SK-N-SH (cell line): ENCODE measurements at regions not wholly inside any gene's neighbourhood (a gene's known extent, or its start where the extent isn't known, plus 50 kb on each side); places are given as distances from the start of the nearest gene placed in this dataset.
"Not testable (repeated sequence)": the region's sequence is repeated elsewhere in the genome, so short reads cannot be mapped to it uniquely, and the experiment has no call there.

Experiments used
- CTCF ChIA-PET: fragments of 300-600, 350-600 bp; formaldehyde crosslinking; extraction: SDS; loops from one replicate; lab custom pipeline; 2021; lab: Yijun Ruan, JAX
- POLR2A ChIA-PET: fragments of 350-600 bp; sonication (Branson Sonifier 250); formaldehyde crosslinking; extraction: SDS; loops from one replicate; lab custom pipeline; 2020; ENCODE audit warnings: antibody characterized with exemption, inconsistent platforms; lab: Yijun Ruan, JAX
- DNase-seq: peaks from one replicate; pipeline ENCODE4 v3.0.0; 2012
- H2AFZ ChIP-seq: fragments of 200-600 bp; sonication (generic); 2 replicates; pipeline ENCODE4 v1.8.1; 2016; ENCODE audit warnings: antibody characterized with exemption, mild to moderate bottlenecking, low read depth
- H3F3A ChIP-seq: fragments of 200-600 bp; sonication (generic); replicated peaks from 2 replicates; pipeline ENCODE3; 2016; ENCODE audit warnings: antibody characterized with exemption, mild to moderate bottlenecking; ENCODE audit not compliant: insufficient read depth
- H3K27ac ChIP-seq, 2 experiments: fragments of 200-500 bp in 1 of 2; fragments of 200-600 bp in 1 of 2; sonication (Bioruptor generic) in 1 of 2; sonication (generic), shearing (Covaris generic) in 1 of 2; 2 replicates each; pipeline versions ENCODE4 v1.5.1 to v1.6.1; 2014 to 2016; ENCODE audit warnings: low read depth in 2 of 2, inconsistent platforms in 1 of 2, low read length in 1 of 2, mild to moderate bottlenecking in 1 of 2, mixed read lengths in 1 of 2
- H3K27me3 ChIP-seq: fragments of 200-600 bp; sonication (generic), shearing (Covaris generic); 2 replicates; pipeline ENCODE4 v1.6.1; 2016; ENCODE audit warnings: mixed run types; ENCODE audit not compliant: insufficient read depth
- H3K36me3 ChIP-seq, 2 experiments: fragments of 200-500 bp in 1 of 2; fragments of 200-600 bp in 1 of 2; sonication (Bioruptor generic) in 1 of 2; sonication (generic) in 1 of 2; replicated peaks in 1 of 2; 2 replicates each; pipeline versions ENCODE3 to v1.5.1; 2014 to 2016; ENCODE audit warnings: low read length in 1 of 2, mild to moderate bottlenecking in 1 of 2; ENCODE audit not compliant: insufficient read depth in 2 of 2, control insufficient read depth in 1 of 2
- H3K4me1 ChIP-seq, 2 experiments: fragments of 200-500 bp in 1 of 2; fragments of 200-600 bp in 1 of 2; sonication (Bioruptor generic) in 1 of 2; sonication (generic), shearing (Covaris generic) in 1 of 2; 2 replicates each; pipeline versions ENCODE4 v1.5.1 to v1.6.1; 2014 to 2016; ENCODE audit warnings: low read depth in 1 of 2, low read length in 1 of 2, mixed run types in 1 of 2; ENCODE audit not compliant: insufficient read depth in 2 of 2, control insufficient read depth in 1 of 2
- H3K4me2 ChIP-seq: fragments of 200-600 bp; sonication (generic), shearing (Covaris generic); 2 replicates; pipeline ENCODE4 v1.6.1; 2017; ENCODE audit warnings: mixed run types
- H3K4me3 ChIP-seq, 2 experiments: fragments of 200-500 bp in 1 of 2; fragments of 200-600 bp in 1 of 2; sonication (Bioruptor generic) in 1 of 2; sonication (generic), shearing (Covaris generic) in 1 of 2; 2 replicates each; pipeline versions ENCODE4 v1.5.1 to v1.8.1; 2014 to 2016; ENCODE audit warnings: low read depth in 2 of 2, inconsistent platforms in 1 of 2, low read length in 1 of 2, mild to moderate bottlenecking in 1 of 2, mixed read lengths in 1 of 2, moderate library complexity in 1 of 2
- H3K79me2 ChIP-seq: fragments of 200-600 bp; sonication (generic); 2 replicates; pipeline ENCODE4 v1.8.1; 2017; ENCODE audit warnings: mild to moderate bottlenecking; ENCODE audit not compliant: insufficient read depth
- H3K9ac ChIP-seq: fragments of 200-600 bp; sonication (generic); 2 replicates; pipeline ENCODE4 v1.6.1; 2017; ENCODE audit warnings: mixed run types
- H3K9me2 ChIP-seq: fragments of 200-600 bp; sonication (generic); 2 replicates; pipeline ENCODE4 v1.6.1; 2017; ENCODE audit warnings: mixed run types
- H3K9me3 ChIP-seq: fragments of 200-600 bp; sonication (generic); 2 replicates; pipeline ENCODE4 v1.6.1; 2017; ENCODE audit warnings: mixed run types, mild to moderate bottlenecking, moderate library complexity
- H4K20me1 ChIP-seq: fragments of 200-600 bp; sonication (generic); 2 replicates; pipeline ENCODE4 v1.6.1; 2017; ENCODE audit warnings: mild to moderate bottlenecking, mixed run types; ENCODE audit not compliant: insufficient read depth
- CTCF ChIP-seq: fragments of 200-600 bp; sonication (generic); IDR thresholded peaks from 2 replicates; pipeline ENCODE4 v1.6.1; 2017; ENCODE audit warnings: antibody characterized with exemption, mild to moderate bottlenecking, moderate library complexity
- EP300 ChIP-seq, 2 experiments: IDR thresholded peaks; 2 replicates each; pipeline versions ENCODE4 v1.4.0 to v1.6.1; 2012; ENCODE audit warnings: borderline replicate concordance in 1 of 2, low read depth in 1 of 2, low read length in 1 of 2
- FOSL2 ChIP-seq: IDR thresholded peaks from 2 replicates; pipeline ENCODE4 v1.4.0; 2012; ENCODE audit warnings: low read depth, mild to moderate bottlenecking, moderate library complexity, borderline replicate concordance
- FOXM1 ChIP-seq: IDR thresholded peaks from 2 replicates; pipeline ENCODE4 v1.4.0; 2012; ENCODE audit warnings: low read depth, mild to moderate bottlenecking
- GABPA ChIP-seq: IDR thresholded peaks from 2 replicates; pipeline ENCODE4 v1.4.0; 2012; ENCODE audit warnings: low read depth, mild to moderate bottlenecking
- GATA2 ChIP-seq: sonication (generic); formaldehyde crosslinking; IDR thresholded peaks from 2 replicates; pipeline ENCODE4 v1.5.0; 2020; ENCODE audit warnings: mild to moderate bottlenecking, missing genetic modification reagents
- IRF3 ChIP-seq: fragments of 150-350 bp; IDR thresholded peaks from 2 replicates; pipeline ENCODE4 v1.6.1; 2016; ENCODE audit warnings: mild to moderate bottlenecking, low read depth, low read length
- MEF2A ChIP-seq: IDR thresholded peaks from 2 replicates; pipeline ENCODE4 v1.4.0; 2012; ENCODE audit warnings: low read depth, borderline replicate concordance
- MXI1 ChIP-seq: IDR thresholded peaks from 2 replicates; pipeline ENCODE4 v1.6.1; 2012; ENCODE audit warnings: mild to moderate bottlenecking, low read depth, low read length, improper control_type of control experiment
- NFIC ChIP-seq: IDR thresholded peaks from 2 replicates; pipeline ENCODE4 v1.4.0; 2012; ENCODE audit warnings: borderline replicate concordance
- NRF1 ChIP-seq: IDR thresholded peaks from 2 replicates; pipeline ENCODE4 v1.6.1; 2012; ENCODE audit warnings: low read depth, mild to moderate bottlenecking, low read length
- POLR2AphosphoS5 ChIP-seq: IDR thresholded peaks from 2 replicates; pipeline ENCODE4 v1.6.1; 2012; ENCODE audit warnings: low read depth, low read length
- RAD21 ChIP-seq: IDR thresholded peaks from 2 replicates; pipeline ENCODE4 v1.6.1; 2012; ENCODE audit warnings: mild to moderate bottlenecking, low read length
- RCOR1 ChIP-seq: fragments of 150-350 bp; IDR thresholded peaks from 2 replicates; pipeline ENCODE4 v1.6.1; 2017; ENCODE audit warnings: antibody characterized with exemption, low read length
- RFX5 ChIP-seq: IDR thresholded peaks from 2 replicates; pipeline ENCODE4 v1.6.1; 2012; ENCODE audit warnings: mild to moderate bottlenecking, improper control_type of control experiment, low read length
- SIN3A ChIP-seq: IDR thresholded peaks from 2 replicates; pipeline ENCODE4 v1.6.1; 2012; ENCODE audit warnings: low read depth, mild to moderate bottlenecking, low read length, moderate library complexity, borderline replicate concordance
- SMC3 ChIP-seq: IDR thresholded peaks from 2 replicates; pipeline ENCODE4 v1.6.1; 2012; ENCODE audit warnings: low read depth, low read length, improper control_type of control experiment
- TAF1 ChIP-seq: IDR thresholded peaks from 2 replicates; pipeline ENCODE4 v1.6.1; 2012; ENCODE audit warnings: low read depth, mild to moderate bottlenecking, low read length, moderate library complexity, borderline replicate concordance
- TEAD4 ChIP-seq: IDR thresholded peaks from 2 replicates; pipeline ENCODE4 v1.4.0; 2012; ENCODE audit warnings: mild to moderate bottlenecking, borderline replicate concordance; ENCODE audit not compliant: insufficient read depth
- USF2 ChIP-seq: fragments of 150-350 bp; IDR thresholded peaks from 2 replicates; pipeline ENCODE4 v1.6.1; 2017; ENCODE audit warnings: antibody characterized with exemption, low read length, low read depth, borderline replicate concordance
- WGBS: methylation state at CpG from one replicate; pipeline ENCODE4 v1.1.6; 2017; ENCODE audit warnings: low lambda C conversion rate; 5-methylcytosine and 5-hydroxymethylcytosine counted together

- WGBS: 70% methylated on average over 13 of the region's 14 CpGs
- ChIA-PET CTCF (interaction anchor here (0.8 to 3.2 kb wide), 10 partner anchors 11 to 332 kb away, joined by 3 to 11 read pairs (median 5); no protein-coding TSS in a partner anchor), POLR2A (no interaction called here)
- no peak overlapping the region for H2AFZ ChIP-seq
- no peak overlapping the region for H3K4me3 ChIP-seq
- no peaks in the 10 kb centered on the region for H3K27me3 ChIP-seq
- no peaks in the 10 kb centered on the region for H4K20me1 ChIP-seq
- H3F3A ChIP-seq: peaks cover 3% of the 10 kb centered on the region
- H3K4me1 ChIP-seq: peaks cover 0 to 2% of the 10 kb centered on the region in 2 experiments; a peak in 1 of 4 replicates
- no peak overlapping the region for H3K4me2 ChIP-seq
- DNase-seq: no peak
- no peaks in the 10 kb centered on the region for H3K9me2 ChIP-seq
- H3K27ac ChIP-seq: no peak overlapping the region
- H3K9me3 ChIP-seq: no peaks in the 10 kb centered on the region
- TF ChIP-seq CTCF: no peak
- TF ChIP-seq FOXM1: no peak
- TF ChIP-seq TEAD4: no peak
- no peak for TF ChIP-seq IRF3
- no peak for TF ChIP-seq EP300 (IDR thresholded peaks at IDR 0.05; ENCODE audit: borderline replicate concordance in 1 of 2, low read depth in 1 of 2, low read length in 1 of 2)
- no peak for TF ChIP-seq MEF2A
- no peak for TF ChIP-seq TAF1
- no peak for TF ChIP-seq FOSL2
- no peak for TF ChIP-seq RCOR1
- TF ChIP-seq MXI1: no peak
- TF ChIP-seq NRF1: no peak
- TF ChIP-seq SIN3A: no peak
- TF ChIP-seq RAD21: no peak
- TF ChIP-seq SMC3: no peak
- no peak for TF ChIP-seq POLR2AphosphoS5
- no peak for TF ChIP-seq RFX5
- TF ChIP-seq USF2: no peak
- TF ChIP-seq GATA2 (CRISPR knock-in tag): no peak
- TF ChIP-seq NFIC: no peak
- no peak for TF ChIP-seq GABPA
- H3K9ac ChIP-seq: no peak overlapping the region
- no peaks in the 10 kb centered on the region for H3K79me2 ChIP-seq
- H3K36me3 ChIP-seq: no peaks in the 10 kb centered on the region
Observed at GRCh38 chr15:77909182-77909940, 168.2 kb downstream of the TBC1D2B start.

GRCh38 chr15:77908752-77909111 is 168.8 kb downstream of the TBC1D2B start:
- DNase-seq, H2AFZ ChIP-seq, H3F3A ChIP-seq, H3K27me3 ChIP-seq, H3K9me3 ChIP-seq, H3K9me2 ChIP-seq, H3K36me3 ChIP-seq, H3K79me2 ChIP-seq, H3K9ac ChIP-seq, H3K4me2 ChIP-seq, POLR2A ChIA-PET, H3K4me1 ChIP-seq, H3K4me3 ChIP-seq, H4K20me1 ChIP-seq, H3K27ac ChIP-seq: not testable (repeated sequence)
- 83% methylated on average over 1 of the region's 7 CpGs for WGBS
- CTCF ChIA-PET: interaction anchor here (1.6 to 3.2 kb wide), 3 partner anchors 38 to 200 kb away, joined by 4 to 11 read pairs (median 6); no protein-coding TSS in a partner anchor
